H9 (cell line): ENCODE measurements at regions not wholly inside any gene's neighbourhood (a gene's known extent, or its start where the extent isn't known, plus 50 kb on each side); places are given as distances from the start of the nearest gene placed in this dataset.

Experiments used
- DNase-seq: peaks from one replicate; pipeline ENCODE4 v3.0.0-alpha.2; 2017
- H2AFZ ChIP-seq: one replicate; pipeline ENCODE4 v1.6.1; 2013; ENCODE audit warnings: mild to moderate bottlenecking, low read length, control low read depth, moderate library complexity
- H2AK5ac ChIP-seq: 2 replicates; pipeline ENCODE4 v1.6.1; 2013; ENCODE audit warnings: low read length, control low read depth, mixed read lengths; ENCODE audit not compliant: insufficient read length
- H2BK120ac ChIP-seq: one replicate; pipeline ENCODE4 v1.6.1; 2013; ENCODE audit warnings: low read depth, mild to moderate bottlenecking, low read length, control low read depth, inconsistent platforms; ENCODE audit not compliant: poor library complexity, severe bottlenecking
- H2BK12ac ChIP-seq: 2 replicates; pipeline ENCODE4 v1.6.1; 2013; ENCODE audit warnings: low read length, control low read depth, mixed read lengths, low read depth; ENCODE audit not compliant: insufficient read length
- H2BK15ac ChIP-seq: 2 replicates; pipeline ENCODE4 v1.6.1; 2013; ENCODE audit warnings: low read depth, low read length, control low read depth
- H2BK20ac ChIP-seq: one replicate; pipeline ENCODE4 v1.6.1; 2013; ENCODE audit warnings: low read depth, mild to moderate bottlenecking, low read length, control low read depth, inconsistent platforms; ENCODE audit not compliant: poor library complexity, severe bottlenecking
- H2BK5ac ChIP-seq: 2 replicates; pipeline ENCODE4 v1.6.1; 2013; ENCODE audit warnings: low read length, control low read depth, mixed read lengths; ENCODE audit not compliant: insufficient read length
- H3K14ac ChIP-seq: 2 replicates; pipeline ENCODE4 v1.6.1; 2013; ENCODE audit warnings: low read length, control low read depth; ENCODE audit not compliant: insufficient read depth
- H3K18ac ChIP-seq: 2 replicates; pipeline ENCODE4 v1.6.1; 2013; ENCODE audit warnings: low read depth, mild to moderate bottlenecking, mixed read lengths, low read length, control low read depth; ENCODE audit not compliant: insufficient read length
- H3K23ac ChIP-seq: 2 replicates; pipeline ENCODE4 v1.6.1; 2013; ENCODE audit warnings: low read length, control low read depth, mixed read lengths, low read depth; ENCODE audit not compliant: insufficient read length
- H3K23me2 ChIP-seq: 2 replicates; pipeline ENCODE4 v1.6.1; 2013; ENCODE audit warnings: low read depth, mild to moderate bottlenecking, mixed read lengths, low read length, control low read depth; ENCODE audit not compliant: insufficient read length, poor library complexity, severe bottlenecking
- H3K27ac ChIP-seq: 2 replicates; pipeline ENCODE4 v1.5.1; 2013; ENCODE audit warnings: low read length, control low read depth, mixed read lengths, low read depth; ENCODE audit not compliant: insufficient read length
- H3K27me3 ChIP-seq: 2 replicates; pipeline ENCODE4 v1.6.1; 2013; ENCODE audit warnings: low read length, control low read depth, inconsistent platforms; ENCODE audit not compliant: insufficient read depth
- H3K4ac ChIP-seq: 2 replicates; pipeline ENCODE4 v1.6.1; 2013; ENCODE audit warnings: low read depth, mild to moderate bottlenecking, control low read depth, inconsistent platforms, low read length, moderate library complexity
- H3K4me1 ChIP-seq: 2 replicates; pipeline ENCODE4 v1.6.1; 2013; ENCODE audit warnings: low read length, control low read depth, inconsistent platforms; ENCODE audit not compliant: insufficient read depth
- H3K4me2 ChIP-seq: 2 replicates; pipeline ENCODE4 v1.6.1; 2013; ENCODE audit warnings: low read length, control low read depth, mixed read lengths; ENCODE audit not compliant: insufficient read length, insufficient read depth
- H3K56ac ChIP-seq: 2 replicates; pipeline ENCODE4 v1.6.1; 2013; ENCODE audit warnings: low read depth, mild to moderate bottlenecking, mixed read lengths, low read length, control low read depth; ENCODE audit not compliant: insufficient read length
- H3K79me1 ChIP-seq: 2 replicates; pipeline ENCODE4 v1.6.1; 2013; ENCODE audit warnings: low read depth, mild to moderate bottlenecking, moderate library complexity, low read length, control low read depth, inconsistent platforms; ENCODE audit not compliant: insufficient read depth, poor library complexity, severe bottlenecking
- H3K79me2 ChIP-seq: 2 replicates; pipeline ENCODE4 v1.6.1; 2013; ENCODE audit warnings: low read length, control low read depth, inconsistent platforms; ENCODE audit not compliant: insufficient read depth
- H3K9ac ChIP-seq: 2 replicates; pipeline ENCODE4 v1.6.1; 2013; ENCODE audit warnings: low read length, control low read depth, mixed read lengths; ENCODE audit not compliant: insufficient read length; ENCODE audit errors: extremely low read depth
- H3K9me3 ChIP-seq: one replicate; pipeline ENCODE4 v1.6.1; 2013; ENCODE audit warnings: low read depth, low read length, inconsistent platforms; ENCODE audit not compliant: control insufficient read depth
- H3T11ph ChIP-seq: one replicate; pipeline ENCODE4 v1.6.1; 2013; ENCODE audit warnings: mild to moderate bottlenecking, low read length, control low read depth, inconsistent platforms
- H4K20me1 ChIP-seq: one replicate; pipeline ENCODE4 v1.6.1; 2013; ENCODE audit not compliant: control insufficient read depth, insufficient read length, insufficient read depth
- H4K5ac ChIP-seq: 2 replicates; pipeline ENCODE4 v1.6.1; 2013; ENCODE audit warnings: low read depth, mild to moderate bottlenecking, mixed read lengths, low read length, control low read depth; ENCODE audit not compliant: insufficient read length
- H4K8ac ChIP-seq: replicated peaks from 2 replicates; pipeline ENCODE4 v1.6.1; 2013; ENCODE audit warnings: low read length, control low read depth, mixed read lengths, low read depth; ENCODE audit not compliant: insufficient read length
- H4K91ac ChIP-seq: 2 replicates; pipeline ENCODE4 v1.6.1; 2013; ENCODE audit warnings: low read depth, mild to moderate bottlenecking, moderate library complexity, mixed read lengths, low read length, control low read depth; ENCODE audit not compliant: insufficient read length
- H3K27ac Mint-ChIP-seq, 3 experiments: 2 replicates in 2 of 3; 3 replicates in 1 of 3; pipeline ENCODE4 v1.8.0; 2020 to 2021; ENCODE audit warnings: mixed read lengths in 3 of 3, mild to moderate bottlenecking in 1 of 3, moderate library complexity in 1 of 3
- H3K27me3 Mint-ChIP-seq: 2 replicates; pipeline ENCODE4 v1.8.0; 2021; ENCODE audit warnings: low read depth, mild to moderate bottlenecking, moderate library complexity, mixed read lengths
- H3K36me3 Mint-ChIP-seq, 3 experiments: 2 replicates in 2 of 3; 3 replicates in 1 of 3; pipeline ENCODE4 v1.8.0; 2020 to 2021; ENCODE audit warnings: low read depth in 3 of 3, mixed read lengths in 3 of 3; ENCODE audit not compliant: insufficient read depth in 1 of 3
- H3K4me1 Mint-ChIP-seq, 2 experiments: 2 replicates each; pipeline ENCODE4 v1.8.0; 2020; ENCODE audit warnings: mixed read lengths in 2 of 2
- H3K4me3 Mint-ChIP-seq, 2 experiments: 2 replicates in 1 of 2; 3 replicates in 1 of 2; pipeline ENCODE4 v1.8.0; 2020 to 2021; ENCODE audit warnings: mild to moderate bottlenecking in 2 of 2, mixed read lengths in 2 of 2, moderate library complexity in 1 of 2
- H3K9me3 Mint-ChIP-seq, 2 experiments: 2 replicates in 1 of 2; 3 replicates in 1 of 2; pipeline ENCODE4 v1.8.0; 2020; ENCODE audit warnings: mild to moderate bottlenecking in 2 of 2, mixed read lengths in 2 of 2, moderate library complexity in 1 of 2
- WGBS: extraction: QIAGEN DNeasy Blood & Tissue Kit; methylation state at CpG from one replicate; pipeline ENCODE4 v1.1.7; 2013; ENCODE audit warnings: missing lambda C conversion rate, low lambda C conversion rate, mixed read lengths; ENCODE audit not compliant: insufficient read length; ENCODE audit errors: extremely low coverage; 5-methylcytosine and 5-hydroxymethylcytosine counted together
- TF ChIP-seq, protein P1 (sequence below): fragments of 200-600 bp; sonication (generic); conservative IDR thresholded peaks from 3 replicates; pipeline ENCODE4 v1.8.0; 2021; ENCODE audit warnings: antibody characterized with exemption, mild to moderate bottlenecking

DNA sequence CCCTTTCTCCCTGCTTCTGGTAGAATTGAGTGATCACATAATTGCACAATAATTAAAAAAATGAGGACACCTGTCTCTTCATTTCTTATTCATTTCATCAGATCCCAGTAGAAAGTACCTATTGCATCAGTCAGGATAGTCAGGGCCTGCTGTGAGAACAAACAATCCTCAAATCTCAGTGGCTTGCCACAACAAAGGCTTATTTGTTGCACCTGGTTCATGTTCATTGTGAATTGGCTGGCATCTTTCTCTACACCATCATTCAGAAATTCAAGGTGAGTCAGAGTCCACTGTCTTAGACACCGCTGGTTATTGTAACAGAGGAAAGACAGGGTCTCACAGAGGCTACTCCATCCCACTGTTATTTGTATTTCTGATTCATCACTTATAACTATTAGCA, 409.8 kb downstream of the STIM2 start:
- H3K23ac ChIP-seq, result no peak overlapping the region
- Mint-ChIP-seq H3K9me3 (no peaks in the 10 kb centered on the region), H3K36me3 (no peaks in the 10 kb centered on the region), H3K4me3 (no peak overlapping the region), H3K27me3 (no peaks in the 10 kb centered on the region), H3K4me1 (peaks cover 21 to 24% of the 10 kb centered on the region in 2 experiments), H3K27ac (peak overlapping the region; percentile 7 to 62 (median 40); a peak in 4 of 7 replicates)
- H3K4me2 ChIP-seq, result no peak overlapping the region
- H2BK120ac ChIP-seq, result no peak overlapping the region
- WGBS, result no CpG with 5 or more reads among the region's 1 CpG
- H3K23me2 ChIP-seq, result no peaks in the 10 kb centered on the region
- no peak overlapping the region for H2BK15ac ChIP-seq
- H2BK20ac ChIP-seq, result no peak overlapping the region
- no peaks in the 10 kb centered on the region for H4K20me1 ChIP-seq
- H2BK12ac ChIP-seq, result no peak overlapping the region
- H3K4me1 ChIP-seq, result no peaks in the 10 kb centered on the region; the same call in 1 of the 2 replicates
- TF ChIP-seq, protein P1, sequence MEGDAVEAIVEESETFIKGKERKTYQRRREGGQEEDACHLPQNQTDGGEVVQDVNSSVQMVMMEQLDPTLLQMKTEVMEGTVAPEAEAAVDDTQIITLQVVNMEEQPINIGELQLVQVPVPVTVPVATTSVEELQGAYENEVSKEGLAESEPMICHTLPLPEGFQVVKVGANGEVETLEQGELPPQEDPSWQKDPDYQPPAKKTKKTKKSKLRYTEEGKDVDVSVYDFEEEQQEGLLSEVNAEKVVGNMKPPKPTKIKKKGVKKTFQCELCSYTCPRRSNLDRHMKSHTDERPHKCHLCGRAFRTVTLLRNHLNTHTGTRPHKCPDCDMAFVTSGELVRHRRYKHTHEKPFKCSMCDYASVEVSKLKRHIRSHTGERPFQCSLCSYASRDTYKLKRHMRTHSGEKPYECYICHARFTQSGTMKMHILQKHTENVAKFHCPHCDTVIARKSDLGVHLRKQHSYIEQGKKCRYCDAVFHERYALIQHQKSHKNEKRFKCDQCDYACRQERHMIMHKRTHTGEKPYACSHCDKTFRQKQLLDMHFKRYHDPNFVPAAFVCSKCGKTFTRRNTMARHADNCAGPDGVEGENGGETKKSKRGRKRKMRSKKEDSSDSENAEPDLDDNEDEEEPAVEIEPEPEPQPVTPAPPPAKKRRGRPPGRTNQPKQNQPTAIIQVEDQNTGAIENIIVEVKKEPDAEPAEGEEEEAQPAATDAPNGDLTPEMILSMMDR, result no peak
- H3K14ac ChIP-seq, result no peak overlapping the region
- no peaks in the 10 kb centered on the region for H3K27me3 ChIP-seq
- no peak overlapping the region for H3T11ph ChIP-seq
- no peak overlapping the region for H3K9ac ChIP-seq
- H4K91ac ChIP-seq, result no peak overlapping the region
- no peaks in the 10 kb centered on the region for H3K79me2 ChIP-seq
- H4K5ac ChIP-seq, result no peak overlapping the region
- no peak overlapping the region for H3K56ac ChIP-seq
- no peak for DNase-seq
- no peaks in the 10 kb centered on the region for H3K9me3 ChIP-seq
- H4K8ac ChIP-seq, result no peak overlapping the region
- H3K79me1 ChIP-seq, result no peaks in the 10 kb centered on the region
- no peak overlapping the region for H2AFZ ChIP-seq
- H3K18ac ChIP-seq, result no peak overlapping the region
- H2AK5ac ChIP-seq, result no peak overlapping the region
- H3K4ac ChIP-seq, result no peak overlapping the region
- H3K27ac ChIP-seq, result no peak overlapping the region
- no peak overlapping the region for H2BK5ac ChIP-seq
